Effector memory CD4-positive, alpha-beta T cell (primary cell): ENCODE measurements at regions not wholly inside any gene's neighbourhood (a gene's known extent, or its start where the extent isn't known, plus 50 kb on each side); places are given as distances from the start of the nearest gene placed in this dataset.

Experiments
- DNase-seq, 3 donors: peaks; one replicate each; pipeline ENCODE4 v3.0.0-alpha.2; 2020
- H3K27ac ChIP-seq: 2 replicates; pipeline ENCODE4 v1.7.0; 2013; ENCODE audit warnings: mild to moderate bottlenecking, low read length, moderate library complexity; ENCODE audit not compliant: insufficient read depth, poor library complexity, severe bottlenecking
- H3K27me3 ChIP-seq: replicated peaks from 2 replicates; pipeline ENCODE4 v1.7.0; 2013; ENCODE audit warnings: mild to moderate bottlenecking, low read length; ENCODE audit not compliant: insufficient read depth, control insufficient read depth, poor library complexity, severe bottlenecking
- H3K36me3 ChIP-seq: 2 replicates; pipeline ENCODE4 v1.7.0; 2013; ENCODE audit warnings: mild to moderate bottlenecking, low read length, moderate library complexity; ENCODE audit not compliant: control insufficient read depth, insufficient read depth
- H3K4me1 ChIP-seq: 2 replicates; pipeline ENCODE4 v1.7.0; 2013; ENCODE audit warnings: low read length, mild to moderate bottlenecking; ENCODE audit not compliant: control insufficient read depth, insufficient read depth, poor library complexity, severe bottlenecking
- H3K4me3 ChIP-seq: 2 replicates; pipeline ENCODE4 v1.7.0; 2013; ENCODE audit warnings: low read length, low read depth, mild to moderate bottlenecking; ENCODE audit not compliant: insufficient read depth, poor library complexity, severe bottlenecking
- H3K9me3 ChIP-seq: 2 replicates; pipeline ENCODE4 v1.7.0; 2013; ENCODE audit warnings: mild to moderate bottlenecking, low read length, moderate library complexity; ENCODE audit not compliant: control insufficient read depth

GRCh38 chr10:88039496-88040200 is 176.2 kb downstream of the PTEN start:
- no peak for DNase-seq
- H3K9me3 ChIP-seq = no peaks in the 10 kb centered on the region
- H3K4me3 ChIP-seq = no peak overlapping the region
- no peaks in the 10 kb centered on the region for H3K36me3 ChIP-seq
- H3K27me3 ChIP-seq = no peaks in the 10 kb centered on the region
- H3K4me1 ChIP-seq = no peaks in the 10 kb centered on the region
- no peak overlapping the region for H3K27ac ChIP-seq

GRCh38 chr10:88041243-88042159 is 178.1 kb downstream of the PTEN start:
- no peaks in the 10 kb centered on the region for H3K4me1 ChIP-seq
- H3K9me3 ChIP-seq = no peaks in the 10 kb centered on the region
- no peaks in the 10 kb centered on the region for H3K27me3 ChIP-seq
- H3K27ac ChIP-seq = no peak overlapping the region
- DNase-seq = no peak
- H3K4me3 ChIP-seq = no peak overlapping the region
- no peaks in the 10 kb centered on the region for H3K36me3 ChIP-seq

- H3K4me3 ChIP-seq = no peak overlapping the region
- H3K27ac ChIP-seq = no peak overlapping the region
- H3K9me3 ChIP-seq = no peaks in the 10 kb centered on the region
- no peaks in the 10 kb centered on the region for H3K4me1 ChIP-seq
- no peak for DNase-seq
- no peaks in the 10 kb centered on the region for H3K36me3 ChIP-seq
- H3K27me3 ChIP-seq = no peaks in the 10 kb centered on the region
Observed at GRCh38 chr10:88042160-88043100, 179.0 kb downstream of the PTEN start.

- no peak for DNase-seq
- Histone ChIP-seq H3K36me3 (no peaks in the 10 kb centered on the region), H3K27ac (no peak overlapping the region), H3K4me1 (no peaks in the 10 kb centered on the region), H3K4me3 (no peak overlapping the region), H3K9me3 (no peaks in the 10 kb centered on the region), H3K27me3 (no peaks in the 10 kb centered on the region)
Observed at GRCh38 chr10:88045096-88045495, 181.7 kb downstream of the PTEN start.

GRCh38 chr10:88045656-88046415 is 182.4 kb downstream of the PTEN start:
- no peaks in the 10 kb centered on the region for H3K27me3 ChIP-seq
- no peak for DNase-seq
- H3K4me3 ChIP-seq = no peak overlapping the region
- H3K36me3 ChIP-seq = no peaks in the 10 kb centered on the region
- no peaks in the 10 kb centered on the region for H3K4me1 ChIP-seq
- H3K9me3 ChIP-seq = no peaks in the 10 kb centered on the region
- no peak overlapping the region for H3K27ac ChIP-seq

GRCh38 chr10:88047579-88047978 is 184.2 kb downstream of the PTEN start:
- no peaks in the 10 kb centered on the region for H3K27me3 ChIP-seq
- no peak for DNase-seq
- H3K27ac ChIP-seq = no peak overlapping the region
- no peaks in the 10 kb centered on the region for H3K4me1 ChIP-seq
- H3K4me3 ChIP-seq = no peak overlapping the region
- H3K36me3 ChIP-seq = no peaks in the 10 kb centered on the region
- H3K9me3 ChIP-seq = no peaks in the 10 kb centered on the region

- no peak for DNase-seq
Observed at GRCh38 chr10:88048312-88048711, 184.9 kb downstream of the PTEN start.

GRCh38 chr10:88049204-88049603 is 185.8 kb downstream of the PTEN start:
- Histone ChIP-seq H3K4me1 (no peaks in the 10 kb centered on the region), H3K4me3 (no peak overlapping the region), H3K27ac (no peak overlapping the region)

More at GRCh38 chr10:88048312-88048711, 184.9 kb downstream of the PTEN start:
- Histone ChIP-seq H3K4me1 (no peaks in the 10 kb centered on the region), H3K4me3 (no peak overlapping the region), H3K27ac (no peak overlapping the region), H3K9me3 (no peaks in the 10 kb centered on the region), H3K36me3 (no peaks in the 10 kb centered on the region), H3K27me3 (no peaks in the 10 kb centered on the region)

GRCh38 chr10:88057720-88058119 is 194.3 kb downstream of the PTEN start:
- DNase-seq = no peak
- no peaks in the 10 kb centered on the region for H3K36me3 ChIP-seq

More at GRCh38 chr10:88049204-88049603, 185.8 kb downstream of the PTEN start:
- Histone ChIP-seq H3K9me3 (no peaks in the 10 kb centered on the region), H3K27me3 (no peaks in the 10 kb centered on the region), H3K36me3 (no peaks in the 10 kb centered on the region)
- DNase-seq = no peak

More at GRCh38 chr10:88057720-88058119, 194.3 kb downstream of the PTEN start:
- Histone ChIP-seq H3K9me3 (no peaks in the 10 kb centered on the region), H3K27ac (no peak overlapping the region), H3K4me1 (no peaks in the 10 kb centered on the region), H3K4me3 (no peak overlapping the region), H3K27me3 (no peaks in the 10 kb centered on the region)
